Mucosa of descending colon (tissue), 3 donors: ENCODE measurements at regions not wholly inside any gene's neighbourhood (a gene's known extent, or its start where the extent isn't known, plus 50 kb on each side); places are given as distances from the start of the nearest gene placed in this dataset.

Source experiments
- ATAC-seq: fragments of 200-7000 bp; cut with Tn5 transposase; one replicate; pipeline ENCODE4 v1.9.1; 2020; ENCODE audit warnings: mild to moderate bottlenecking, moderate library complexity
- DNase-seq, 3 donors: peaks; one replicate each; pipeline ENCODE4 v3.0.0-alpha.2; 2020
- H3K36me3 ChIP-seq: fragments of 200-600 bp; one replicate; pipeline ENCODE4 v1.8.0; 2021; ENCODE audit warnings: low read depth, mild to moderate bottlenecking
- H3K4me1 ChIP-seq: fragments of 200-600 bp; one replicate; pipeline ENCODE4 v1.8.0; 2021; ENCODE audit warnings: low read depth, mild to moderate bottlenecking
- H3K4me3 ChIP-seq: fragments of 200-600 bp; one replicate; pipeline ENCODE4 v1.8.0; 2021; ENCODE audit warnings: mild to moderate bottlenecking
- H3K9me3 ChIP-seq: fragments of 200-600 bp; one replicate; pipeline ENCODE4 v1.8.0; 2021; ENCODE audit warnings: mild to moderate bottlenecking
- intact Hi-C, 2 donors: fragments of 100-400 bp; cut with DNase I in 1 of 2; cut with micrococcal nuclease in 1 of 2; formaldehyde crosslinking; loops; one replicate each; pipeline versions ENCODE4 v1.11.0 to v1.11.1; 2022; cut with DNase I, micrococcal nuclease
- TF ChIP-seq, protein P1 (sequence below): fragments of 200-600 bp; IDR thresholded peaks from one replicate; pipeline ENCODE4 v1.8.0; 2022; ENCODE audit warnings: antibody characterized with exemption, mild to moderate bottlenecking
- donor health status: DM: no; HTN: no; CAD: no; lungs with moderate emphysema.
- donor health status: DM: no; HTN: no; CAD: no.
- donor health status: DM: no; HTN: yes; CAD: no.

- ATAC-seq (no peak), DNase-seq (no peak)
- Histone ChIP-seq H3K4me1 (no peaks in the 10 kb centered on the region), H3K4me3 (no peak overlapping the region), H3K36me3 (no peaks in the 10 kb centered on the region), H3K9me3 (no peaks in the 10 kb centered on the region)
- TF ChIP-seq, protein P1, sequence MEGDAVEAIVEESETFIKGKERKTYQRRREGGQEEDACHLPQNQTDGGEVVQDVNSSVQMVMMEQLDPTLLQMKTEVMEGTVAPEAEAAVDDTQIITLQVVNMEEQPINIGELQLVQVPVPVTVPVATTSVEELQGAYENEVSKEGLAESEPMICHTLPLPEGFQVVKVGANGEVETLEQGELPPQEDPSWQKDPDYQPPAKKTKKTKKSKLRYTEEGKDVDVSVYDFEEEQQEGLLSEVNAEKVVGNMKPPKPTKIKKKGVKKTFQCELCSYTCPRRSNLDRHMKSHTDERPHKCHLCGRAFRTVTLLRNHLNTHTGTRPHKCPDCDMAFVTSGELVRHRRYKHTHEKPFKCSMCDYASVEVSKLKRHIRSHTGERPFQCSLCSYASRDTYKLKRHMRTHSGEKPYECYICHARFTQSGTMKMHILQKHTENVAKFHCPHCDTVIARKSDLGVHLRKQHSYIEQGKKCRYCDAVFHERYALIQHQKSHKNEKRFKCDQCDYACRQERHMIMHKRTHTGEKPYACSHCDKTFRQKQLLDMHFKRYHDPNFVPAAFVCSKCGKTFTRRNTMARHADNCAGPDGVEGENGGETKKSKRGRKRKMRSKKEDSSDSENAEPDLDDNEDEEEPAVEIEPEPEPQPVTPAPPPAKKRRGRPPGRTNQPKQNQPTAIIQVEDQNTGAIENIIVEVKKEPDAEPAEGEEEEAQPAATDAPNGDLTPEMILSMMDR, result no peak
- intact Hi-C loops, result no loop called here
Observed at GRCh38 chr15:39236375-39236774, 344.5 kb upstream of the THBS1 start.

- intact Hi-C loops, result no loop called here
- Histone ChIP-seq H3K4me3 (no peak overlapping the region), H3K4me1 (no peaks in the 10 kb centered on the region), H3K9me3 (no peaks in the 10 kb centered on the region), H3K36me3 (no peaks in the 10 kb centered on the region)
- ATAC-seq (no peak), DNase-seq (no peak)
- TF ChIP-seq, protein P1, result no peak
Observed at GRCh38 chr15:39238443-39238842, 342.4 kb upstream of the THBS1 start.

GRCh38 chr15:39239562-39239961 lies 341.3 kb upstream of the THBS1 start:
- intact Hi-C loops, result no loop called here
- ATAC-seq, result no peak
- DNase-seq, result no peak
- TF ChIP-seq, protein P1, result no peak
- no peaks in the 10 kb centered on the region for H3K36me3 ChIP-seq
- H3K4me3 ChIP-seq, result no peak overlapping the region
- H3K9me3 ChIP-seq, result no peaks in the 10 kb centered on the region
- no peaks in the 10 kb centered on the region for H3K4me1 ChIP-seq

DNA sequence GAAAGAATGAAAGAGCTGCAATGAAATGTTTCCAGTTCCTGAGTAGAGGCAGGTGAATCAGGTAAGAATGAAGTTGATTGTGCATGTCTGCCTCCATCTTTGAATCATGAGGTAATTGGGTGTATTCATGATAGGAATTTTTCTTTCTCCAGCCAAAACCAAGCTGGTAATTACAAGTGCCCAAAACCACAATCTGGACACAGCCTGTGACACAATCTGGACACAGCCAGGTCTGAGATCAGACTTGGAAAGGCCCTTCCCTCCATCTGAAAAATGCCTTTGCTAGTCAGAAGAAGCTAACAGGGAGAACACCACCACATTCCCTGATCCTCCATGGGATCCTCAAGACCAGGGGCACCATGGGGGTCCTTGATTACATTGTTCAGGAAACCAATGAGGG lies 338.5 kb upstream of the THBS1 start:
- no peak overlapping the region for H3K4me3 ChIP-seq
- H3K36me3 ChIP-seq, result no peaks in the 10 kb centered on the region
- DNase-seq (no peak), ATAC-seq (no peak)
- intact Hi-C loops, result no loop called here
- TF ChIP-seq, protein P1, result no peak
- H3K9me3 ChIP-seq, result no peaks in the 10 kb centered on the region
- H3K4me1 ChIP-seq, result no peaks in the 10 kb centered on the region

- Histone ChIP-seq H3K9me3 (no peaks in the 10 kb centered on the region), H3K36me3 (no peaks in the 10 kb centered on the region), H3K4me3 (no peak overlapping the region), H3K4me1 (no peaks in the 10 kb centered on the region)
- no peak for DNase-seq
- no peak for ATAC-seq
- TF ChIP-seq, protein P1, result no peak
- intact Hi-C loops, result no loop called here
Observed at GRCh38 chr15:39243396-39243795, 337.5 kb upstream of the THBS1 start.

DNA sequence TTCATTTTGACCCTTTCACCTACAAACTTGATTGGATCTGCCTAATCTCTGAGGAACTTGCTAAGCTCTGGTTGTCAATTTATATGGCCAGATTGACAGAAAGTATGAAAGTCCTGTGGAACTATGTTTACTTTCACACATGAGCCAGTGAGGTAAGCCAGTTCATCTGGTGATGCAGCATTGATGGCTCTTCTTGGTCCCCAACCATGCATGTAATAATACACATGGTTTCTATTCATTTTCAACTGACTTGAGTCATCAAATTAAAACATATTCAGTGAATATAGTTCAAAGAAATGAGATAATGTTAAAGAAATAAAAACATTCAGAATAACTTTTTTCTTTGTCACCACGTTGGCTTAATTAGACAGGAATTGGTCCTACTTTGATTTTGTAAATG lies 336.1 kb upstream of the THBS1 start:
- DNase-seq (no peak), ATAC-seq (no peak)
- TF ChIP-seq, protein P1, result no peak
- Histone ChIP-seq H3K36me3 (no peaks in the 10 kb centered on the region), H3K9me3 (no peaks in the 10 kb centered on the region), H3K4me1 (no peaks in the 10 kb centered on the region), H3K4me3 (no peak overlapping the region)
- intact Hi-C loops, result no loop called here
